ENCODE measurements at regions not wholly inside any gene's neighbourhood (a gene's known extent, or its start where the extent isn't known, plus 50 kb on each side); places are given as distances from the start of the nearest gene placed in this dataset.

DNA sequence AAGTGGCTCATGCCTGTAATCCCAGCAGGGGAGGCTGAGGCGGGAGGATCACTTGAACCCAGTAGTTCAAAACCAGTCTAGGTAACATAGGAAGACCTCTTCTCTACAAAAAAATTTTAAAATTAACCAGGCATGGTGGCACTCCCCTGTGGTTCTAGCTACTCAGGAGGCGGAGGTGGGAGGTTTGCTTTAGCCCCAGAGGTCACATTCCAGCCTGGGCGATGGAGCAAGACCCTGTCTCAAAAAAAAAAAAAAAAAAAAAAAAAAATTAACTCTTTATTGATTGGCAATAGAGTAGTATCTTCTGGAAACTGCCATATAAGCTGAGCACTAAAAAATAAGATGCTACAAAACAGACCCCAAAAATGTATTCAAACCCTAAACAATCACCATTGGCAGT lies 69.5 kb downstream of the LLPH start:
- DNase-seq (ENCODE audit: low read depth) = no peak
- TF ChIP-seq, protein P1, sequence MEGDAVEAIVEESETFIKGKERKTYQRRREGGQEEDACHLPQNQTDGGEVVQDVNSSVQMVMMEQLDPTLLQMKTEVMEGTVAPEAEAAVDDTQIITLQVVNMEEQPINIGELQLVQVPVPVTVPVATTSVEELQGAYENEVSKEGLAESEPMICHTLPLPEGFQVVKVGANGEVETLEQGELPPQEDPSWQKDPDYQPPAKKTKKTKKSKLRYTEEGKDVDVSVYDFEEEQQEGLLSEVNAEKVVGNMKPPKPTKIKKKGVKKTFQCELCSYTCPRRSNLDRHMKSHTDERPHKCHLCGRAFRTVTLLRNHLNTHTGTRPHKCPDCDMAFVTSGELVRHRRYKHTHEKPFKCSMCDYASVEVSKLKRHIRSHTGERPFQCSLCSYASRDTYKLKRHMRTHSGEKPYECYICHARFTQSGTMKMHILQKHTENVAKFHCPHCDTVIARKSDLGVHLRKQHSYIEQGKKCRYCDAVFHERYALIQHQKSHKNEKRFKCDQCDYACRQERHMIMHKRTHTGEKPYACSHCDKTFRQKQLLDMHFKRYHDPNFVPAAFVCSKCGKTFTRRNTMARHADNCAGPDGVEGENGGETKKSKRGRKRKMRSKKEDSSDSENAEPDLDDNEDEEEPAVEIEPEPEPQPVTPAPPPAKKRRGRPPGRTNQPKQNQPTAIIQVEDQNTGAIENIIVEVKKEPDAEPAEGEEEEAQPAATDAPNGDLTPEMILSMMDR (IDR thresholded peaks at IDR 0.05; ENCODE audit: control insufficient read depth, insufficient read depth, low read depth, low read length, missing control alignments) = no peak
- no peak overlapping the region for H3K4me3 ChIP-seq (ENCODE audit: control insufficient read depth, low read depth, low read length)

DNA sequence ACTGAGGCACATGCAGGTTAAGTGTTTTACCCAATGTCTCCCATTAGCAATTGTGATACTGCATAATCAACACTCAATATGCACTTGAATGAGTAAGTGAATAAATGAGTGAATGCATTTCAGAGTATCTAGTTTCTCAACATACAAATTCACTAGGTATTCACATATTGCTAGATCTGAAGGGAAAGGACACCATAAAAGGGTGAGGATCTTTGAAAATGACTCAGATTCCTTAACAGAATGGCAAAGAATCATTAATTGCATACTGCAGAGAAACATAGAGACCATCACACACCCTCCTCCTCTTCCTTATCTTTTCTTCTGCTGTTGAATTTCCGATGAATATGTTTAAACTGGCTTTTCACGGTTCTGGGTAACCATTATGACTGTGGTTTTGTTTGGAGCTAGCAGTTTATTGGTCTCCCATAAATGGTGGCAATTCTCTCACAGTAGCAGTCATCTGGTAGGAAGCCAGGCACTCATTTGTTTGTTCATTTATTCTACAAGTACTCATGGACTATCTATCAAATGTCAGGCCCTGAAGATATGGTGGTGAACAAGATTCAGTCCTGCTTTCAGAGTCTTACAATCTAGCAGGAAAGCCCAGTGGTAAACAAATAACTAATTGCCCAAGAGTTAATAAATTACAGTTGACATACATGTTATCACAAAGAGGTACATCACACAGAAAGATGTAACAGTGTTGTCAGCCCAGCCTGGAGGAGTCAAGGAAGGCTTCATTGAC lies 70.2 kb downstream of the LLPH start:
- TF ChIP-seq, protein P1 (IDR thresholded peaks at IDR 0.05; ENCODE audit: control insufficient read depth, insufficient read depth, low read depth, low read length, missing control alignments) = no peak
- no peak overlapping the region for H3K4me3 ChIP-seq (ENCODE audit: control insufficient read depth, low read depth, low read length)
- no peak for DNase-seq (ENCODE audit: low read depth)

DNA sequence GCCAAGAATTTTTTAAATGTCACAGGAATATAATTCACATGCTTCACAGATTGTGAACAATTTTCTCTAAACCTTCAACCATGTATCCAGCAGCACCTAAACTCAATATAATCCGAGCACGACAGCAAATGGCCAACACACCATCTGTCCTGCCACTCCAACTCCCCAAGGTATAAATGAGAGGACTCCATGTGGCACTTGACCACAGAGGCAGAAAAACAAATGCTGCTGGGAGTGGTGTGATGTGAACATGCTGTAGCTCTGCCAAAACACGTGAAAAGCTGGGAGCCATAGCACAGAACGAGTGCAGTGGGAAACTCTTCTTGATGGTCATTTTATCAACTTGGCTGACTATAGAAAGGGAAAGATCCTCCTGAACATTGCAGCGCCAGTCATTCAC lies 70.9 kb downstream of the LLPH start:
- no peak for DNase-seq (ENCODE audit: low read depth)
- TF ChIP-seq, protein P1 (IDR thresholded peaks at IDR 0.05; ENCODE audit: control insufficient read depth, insufficient read depth, low read depth, low read length, missing control alignments) = no peak
- no peak overlapping the region for H3K4me3 ChIP-seq (ENCODE audit: control insufficient read depth, low read depth, low read length)

DNA sequence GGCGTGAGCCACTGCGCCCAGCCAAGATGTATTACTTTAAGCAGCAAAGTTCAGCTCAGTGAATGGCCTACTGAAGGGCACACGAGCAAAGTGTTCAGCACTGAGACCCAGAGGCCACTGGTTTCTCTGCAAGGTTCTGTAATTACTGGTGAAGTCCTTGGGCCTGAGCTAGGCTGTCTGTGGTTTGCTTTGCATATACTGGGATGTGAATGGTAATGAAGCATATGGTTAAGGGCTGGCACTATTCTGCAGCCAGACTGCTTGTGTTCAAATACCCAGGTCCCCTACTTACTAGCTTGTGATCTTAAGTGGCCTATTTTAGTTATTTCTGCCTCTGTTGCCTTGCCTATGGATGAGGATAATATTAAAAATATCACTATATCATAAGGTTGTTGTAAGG lies 72.0 kb downstream of the LLPH start:
- TF ChIP-seq, protein P1 (IDR thresholded peaks at IDR 0.05; ENCODE audit: control insufficient read depth, insufficient read depth, low read depth, low read length, missing control alignments) = no peak
- DNase-seq (ENCODE audit: low read depth) = no peak

DNA sequence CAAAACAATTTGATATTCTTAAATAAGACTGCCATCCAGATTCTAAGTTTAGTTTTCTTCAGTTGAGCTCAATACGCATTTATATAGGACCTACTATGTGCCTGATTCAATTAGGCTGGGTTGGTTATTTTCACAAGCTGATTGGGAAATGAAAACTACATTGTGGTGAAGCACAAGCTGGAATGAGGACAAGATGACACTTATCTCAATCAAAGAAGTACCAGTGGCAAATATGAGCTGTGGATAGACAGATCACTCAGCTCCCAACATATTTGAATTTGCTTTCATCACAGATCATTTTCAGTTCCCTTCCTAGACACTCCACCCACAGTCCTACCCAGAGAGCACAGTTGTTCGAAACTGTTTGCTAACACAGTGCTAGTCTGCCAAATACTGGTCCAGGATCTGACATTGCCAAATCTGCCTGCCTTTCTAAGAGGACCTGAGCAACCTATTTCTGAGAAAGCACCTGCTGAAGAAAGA lies 74.7 kb downstream of the LLPH start:
- TF ChIP-seq, protein P1 (IDR thresholded peaks at IDR 0.05; ENCODE audit: control insufficient read depth, insufficient read depth, low read depth, low read length, missing control alignments) = no peak
- DNase-seq (ENCODE audit: low read depth) = no peak
- H3K4me3 ChIP-seq (ENCODE audit: control insufficient read depth, low read depth, low read length) = no peak overlapping the region

More for the DNA sequence above, 72.0 kb downstream of the LLPH start:
- H3K4me3 ChIP-seq (ENCODE audit: control insufficient read depth, low read depth, low read length) = no peak overlapping the region

DNA sequence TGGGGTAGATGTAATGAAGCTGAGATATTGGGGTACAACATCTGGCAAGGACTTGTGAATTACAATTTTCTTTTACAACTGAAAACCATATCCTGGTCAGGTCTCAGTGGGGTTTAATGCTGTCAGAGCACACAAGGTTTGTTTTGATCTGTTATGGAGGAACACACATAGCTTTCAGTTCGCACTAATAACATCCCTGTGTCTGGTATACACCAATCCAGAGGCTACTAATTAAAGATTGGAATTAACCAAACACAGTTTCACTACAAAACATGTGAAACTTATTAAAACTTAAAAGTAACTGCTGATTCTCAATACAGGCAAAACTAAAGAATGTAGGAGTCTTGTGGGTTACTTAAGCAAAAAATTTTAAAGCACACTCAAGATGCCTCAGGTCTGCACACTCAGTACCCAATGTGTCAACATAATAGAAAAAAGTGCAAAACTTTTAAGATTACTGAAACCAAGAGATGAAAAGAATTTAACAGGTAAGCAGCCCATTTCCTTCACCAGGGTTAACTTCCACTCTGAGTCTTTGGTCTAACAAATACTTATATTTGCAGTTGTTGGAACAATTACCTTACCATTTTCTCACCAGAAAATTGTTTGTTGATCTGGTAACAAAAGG lies 77.4 kb downstream of the LLPH start:
- H3K4me3 ChIP-seq (ENCODE audit: control insufficient read depth, low read depth, low read length) = no peak overlapping the region
- TF ChIP-seq, protein P1 (IDR thresholded peaks at IDR 0.05; ENCODE audit: control insufficient read depth, insufficient read depth, low read depth, low read length, missing control alignments) = no peak
- no peak for DNase-seq (ENCODE audit: low read depth)
